ENCODE measurements at regions not wholly inside any gene's neighbourhood (a gene's known extent, or its start where the extent isn't known, plus 50 kb on each side); places are given as distances from the start of the nearest gene placed in this dataset.
"Not testable (repeated sequence)": the region's sequence is repeated elsewhere in the genome, so short reads cannot be mapped to it uniquely, and the experiment has no call there.

DNA sequence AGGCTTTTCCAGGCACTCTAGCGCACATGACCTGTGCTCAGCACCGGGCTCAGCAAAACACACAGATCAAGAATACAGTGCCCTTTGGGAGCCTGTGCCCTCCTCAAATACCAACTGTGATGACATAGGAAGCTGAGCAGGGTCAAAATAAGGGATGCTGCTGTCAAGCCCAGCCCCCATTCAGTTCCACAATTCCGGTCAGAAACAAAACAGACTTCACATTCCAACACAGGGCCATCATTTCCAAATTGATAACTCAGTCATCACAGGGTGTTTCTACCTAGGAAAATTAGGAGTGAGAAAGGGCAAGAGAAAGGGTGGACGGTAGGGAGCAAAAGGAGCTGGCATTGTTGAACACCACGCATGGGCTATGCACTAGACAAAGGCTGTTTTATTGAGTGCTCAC is 158.4 kb upstream of the CCDC54 start:
- in situ Hi-C loops (cut with HindIII; ENCODE audit: low sequenced_read_pairs), result no loop called here
- TF ChIP-seq, protein P1, sequence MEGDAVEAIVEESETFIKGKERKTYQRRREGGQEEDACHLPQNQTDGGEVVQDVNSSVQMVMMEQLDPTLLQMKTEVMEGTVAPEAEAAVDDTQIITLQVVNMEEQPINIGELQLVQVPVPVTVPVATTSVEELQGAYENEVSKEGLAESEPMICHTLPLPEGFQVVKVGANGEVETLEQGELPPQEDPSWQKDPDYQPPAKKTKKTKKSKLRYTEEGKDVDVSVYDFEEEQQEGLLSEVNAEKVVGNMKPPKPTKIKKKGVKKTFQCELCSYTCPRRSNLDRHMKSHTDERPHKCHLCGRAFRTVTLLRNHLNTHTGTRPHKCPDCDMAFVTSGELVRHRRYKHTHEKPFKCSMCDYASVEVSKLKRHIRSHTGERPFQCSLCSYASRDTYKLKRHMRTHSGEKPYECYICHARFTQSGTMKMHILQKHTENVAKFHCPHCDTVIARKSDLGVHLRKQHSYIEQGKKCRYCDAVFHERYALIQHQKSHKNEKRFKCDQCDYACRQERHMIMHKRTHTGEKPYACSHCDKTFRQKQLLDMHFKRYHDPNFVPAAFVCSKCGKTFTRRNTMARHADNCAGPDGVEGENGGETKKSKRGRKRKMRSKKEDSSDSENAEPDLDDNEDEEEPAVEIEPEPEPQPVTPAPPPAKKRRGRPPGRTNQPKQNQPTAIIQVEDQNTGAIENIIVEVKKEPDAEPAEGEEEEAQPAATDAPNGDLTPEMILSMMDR (IDR thresholded peaks at IDR 0.05; ENCODE audit: low read depth, low read length, missing control alignments), result no peak
- H3K4me3 ChIP-seq (ENCODE audit: low read depth, low read length), result no peak overlapping the region
- DNase-seq (ENCODE audit: low read depth), result no peak

DNA sequence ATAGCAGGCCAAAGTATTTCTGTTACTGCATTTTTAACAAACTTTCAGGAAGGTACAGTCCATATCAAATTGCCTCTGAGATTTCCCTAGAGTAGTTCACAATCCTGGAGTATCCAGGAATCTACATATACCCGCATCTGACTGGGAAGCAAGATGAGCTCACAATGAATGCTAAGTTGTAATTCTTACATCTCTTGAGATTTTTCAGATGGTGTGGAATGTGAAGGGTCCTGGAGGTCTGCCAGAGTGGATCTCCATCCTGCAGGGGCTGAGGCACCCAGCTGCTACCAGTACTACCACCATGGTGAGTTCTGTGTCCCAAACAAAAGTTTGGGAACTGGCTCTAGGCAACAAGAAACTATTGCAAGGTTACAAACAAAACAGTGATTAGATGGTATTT is 156.7 kb upstream of the CCDC54 start:
- in situ Hi-C loops (cut with HindIII; ENCODE audit: low sequenced_read_pairs), result no loop called here
- no peak for DNase-seq (ENCODE audit: low read depth)
- H3K4me3 ChIP-seq (ENCODE audit: low read depth, low read length), result no peak overlapping the region
- TF ChIP-seq, protein P1 (IDR thresholded peaks at IDR 0.05; ENCODE audit: low read depth, low read length, missing control alignments), result no peak

DNA sequence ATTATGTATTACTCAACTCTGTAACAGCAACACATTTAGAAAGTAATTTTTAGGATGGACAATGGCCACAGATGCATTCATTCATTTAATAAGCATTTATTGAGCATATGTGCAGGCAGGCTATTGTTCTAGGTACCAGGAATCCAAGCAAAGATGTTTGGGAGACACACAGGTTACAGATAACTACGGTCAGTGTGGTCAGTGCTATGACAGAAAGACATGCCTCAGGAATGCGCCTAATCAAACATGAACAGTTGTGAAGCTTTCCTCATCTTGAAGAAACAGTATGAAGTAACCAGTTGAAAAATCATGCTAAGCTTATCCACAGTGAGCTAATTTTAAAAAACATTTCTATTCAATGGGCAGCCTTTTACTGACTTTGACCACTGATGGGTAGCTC is 155.4 kb upstream of the CCDC54 start:
- DNase-seq (ENCODE audit: low read depth), result no peak
- TF ChIP-seq, protein P1 (IDR thresholded peaks at IDR 0.05; ENCODE audit: low read depth, low read length, missing control alignments), result no peak
- H3K4me3 ChIP-seq (ENCODE audit: low read depth, low read length), result no peak overlapping the region
- in situ Hi-C loops (cut with HindIII; ENCODE audit: low sequenced_read_pairs), result no loop called here

DNA sequence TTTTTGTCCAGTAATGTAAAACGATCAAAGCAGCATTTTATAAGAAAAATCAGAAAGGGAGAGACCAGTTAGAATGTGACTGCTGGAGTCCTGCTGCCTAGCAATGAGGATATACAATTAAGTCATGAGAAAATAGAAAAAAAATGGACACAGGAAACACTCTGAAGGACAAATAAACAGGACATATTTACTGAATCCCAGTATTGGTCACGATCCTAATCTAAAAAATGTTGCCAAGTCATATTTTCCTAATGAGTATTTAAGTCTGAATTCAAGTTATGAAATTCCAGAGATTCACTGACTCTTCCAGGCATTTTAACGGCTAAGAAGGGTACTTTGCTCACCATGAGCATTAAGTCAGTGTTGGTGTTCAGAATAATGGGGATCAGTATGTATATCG is 154.3 kb upstream of the CCDC54 start:
- TF ChIP-seq, protein P1 (IDR thresholded peaks at IDR 0.05; ENCODE audit: low read depth, low read length, missing control alignments), result no peak
- H3K4me3 ChIP-seq (ENCODE audit: low read depth, low read length), result no peak overlapping the region
- in situ Hi-C loops (cut with HindIII; ENCODE audit: low sequenced_read_pairs), result no loop called here
- DNase-seq (ENCODE audit: low read depth), result peak; percentile 41

DNA sequence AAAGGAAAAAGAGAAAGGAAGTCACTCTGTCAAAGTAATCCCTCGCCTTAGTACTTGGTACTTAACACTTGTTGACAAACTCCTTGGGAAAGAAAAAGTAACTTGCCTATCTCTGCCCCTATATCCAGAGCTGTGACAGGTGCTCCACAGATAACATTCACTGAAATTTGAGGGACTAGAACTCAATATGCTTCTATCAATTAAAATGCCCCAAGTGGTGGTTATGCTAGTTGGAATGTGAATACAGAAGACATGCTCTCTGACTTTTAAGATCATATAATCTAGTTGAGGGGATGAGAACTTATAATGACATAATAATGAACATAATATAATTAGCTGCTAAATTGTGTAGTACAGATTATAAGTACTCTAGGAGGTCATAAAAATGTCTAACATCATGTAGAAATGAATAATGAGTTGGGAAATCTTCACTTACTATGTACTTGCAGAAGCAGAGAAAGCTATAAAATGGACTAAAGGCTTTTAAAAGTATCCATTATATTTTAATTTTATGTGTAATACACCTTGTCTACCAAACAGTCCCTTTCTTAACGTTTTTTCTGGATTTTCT is 153.1 kb upstream of the CCDC54 start:
- no peak for DNase-seq (ENCODE audit: low read depth)
- H3K4me3 ChIP-seq (ENCODE audit: low read depth, low read length), result no peak overlapping the region
- in situ Hi-C loops (cut with HindIII; ENCODE audit: low sequenced_read_pairs), result no loop called here
- TF ChIP-seq, protein P1 (IDR thresholded peaks at IDR 0.05; ENCODE audit: low read depth, low read length, missing control alignments), result no peak

DNA sequence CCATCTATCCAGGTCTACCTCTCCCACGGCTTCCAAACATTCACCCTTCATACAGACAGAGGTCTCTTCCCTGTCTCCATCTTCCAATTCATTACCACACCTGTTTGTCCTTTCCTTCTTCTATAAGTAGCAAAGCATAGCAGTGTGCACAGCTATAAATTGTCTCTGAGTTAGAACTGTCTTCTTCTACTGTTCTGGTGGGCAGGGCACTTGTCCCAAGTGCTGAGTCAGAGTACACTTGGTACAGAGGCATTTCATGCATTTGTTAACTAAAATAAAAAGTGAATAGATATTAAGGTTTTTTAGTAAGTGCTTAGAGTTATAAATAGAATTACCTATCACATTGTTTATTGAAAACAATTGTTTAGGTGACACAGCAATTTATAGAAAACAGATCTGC is 150.1 kb upstream of the CCDC54 start:
- DNase-seq (ENCODE audit: low read depth), result no peak
- TF ChIP-seq, protein P1 (IDR thresholded peaks at IDR 0.05; ENCODE audit: low read depth, low read length, missing control alignments), result no peak
- H3K4me3 ChIP-seq (ENCODE audit: low read depth, low read length), result no peak overlapping the region
- in situ Hi-C loops (cut with HindIII; ENCODE audit: low sequenced_read_pairs), result no loop called here

DNA sequence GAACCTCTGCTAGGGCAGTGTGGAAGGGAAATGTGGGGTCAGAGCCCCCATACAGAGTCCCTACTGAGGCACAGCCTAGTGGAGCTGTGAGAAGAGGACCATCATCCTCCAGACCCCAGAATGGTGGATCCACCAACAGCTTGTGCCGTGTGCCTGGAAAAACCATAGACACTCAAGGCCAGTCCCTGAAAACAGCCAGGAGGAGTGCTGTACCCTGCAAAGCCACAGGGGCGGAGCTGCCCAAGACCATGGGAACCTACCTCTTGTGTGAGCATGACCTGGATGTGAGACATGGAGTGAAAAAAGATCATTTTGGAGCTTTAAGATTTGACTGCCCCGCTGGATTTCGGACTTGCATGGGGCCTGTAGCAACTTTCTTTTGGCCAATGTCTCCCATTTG is 143.4 kb upstream of the CCDC54 start:
- in situ Hi-C loops (cut with HindIII; ENCODE audit: low sequenced_read_pairs); H3K4me3 ChIP-seq (ENCODE audit: low read depth, low read length); DNase-seq (ENCODE audit: low read depth): not testable (repeated sequence)

All from astrocyte of the cerebellum (primary cell).